ENCODE measurements at regions not wholly inside any gene's neighbourhood (a gene's known extent, or its start where the extent isn't known, plus 50 kb on each side); places are given as distances from the start of the nearest gene placed in this dataset.

- TF ChIP-seq CTCF (IDR thresholded peaks at IDR 0.05; ENCODE audit: insufficient read depth, low read length, poor library complexity, severe bottlenecking) (no peak), EZH2phosphoT487 (conservative IDR thresholded peaks at IDR 0.05; ENCODE audit: low read length) (no peak)
Measured at GRCh38 chr2:33835911-33836310, 236.8 kb upstream of the FAM98A start.

All from SU-DHL-6 (cell line).